ENCODE measurements at regions not wholly inside any gene's neighbourhood (a gene's known extent, or its start where the extent isn't known, plus 50 kb on each side); places are given as distances from the start of the nearest gene placed in this dataset.

- DNase-seq: no peak
These were observed 744.4 kb upstream of the ADAMTS16 start for GRCh38 chr5:4395752-4396151.

DNA sequence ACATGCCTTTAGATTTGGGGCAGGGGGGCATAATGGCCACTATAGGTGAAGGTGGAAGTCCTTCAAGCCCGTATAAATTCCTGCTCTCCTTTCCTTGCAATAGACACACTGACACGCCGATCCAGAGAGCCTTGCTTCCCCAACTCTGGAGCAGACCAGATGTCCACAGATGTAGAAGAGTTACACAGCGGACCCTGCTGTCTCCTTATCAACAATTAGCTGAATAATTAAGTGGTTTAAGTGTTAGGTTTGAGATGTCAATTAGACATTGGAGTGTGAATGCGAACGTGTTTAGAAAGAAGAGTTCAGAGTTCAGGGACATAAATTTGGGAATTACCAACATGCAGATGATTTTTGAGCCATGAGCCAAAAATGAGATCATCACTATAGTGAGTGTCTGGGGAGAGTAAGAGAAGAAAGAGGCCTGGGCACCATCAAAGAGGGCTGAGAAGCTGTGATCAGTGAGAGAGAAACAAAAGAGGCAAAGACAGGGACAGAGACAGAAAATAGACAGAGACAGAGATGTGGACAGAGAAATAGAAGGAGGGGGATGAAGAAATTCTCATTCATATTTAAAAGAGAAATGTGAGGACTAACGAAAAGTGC is 734.4 kb upstream of the ADAMTS16 start:
- DNase-seq: no peak

DNA sequence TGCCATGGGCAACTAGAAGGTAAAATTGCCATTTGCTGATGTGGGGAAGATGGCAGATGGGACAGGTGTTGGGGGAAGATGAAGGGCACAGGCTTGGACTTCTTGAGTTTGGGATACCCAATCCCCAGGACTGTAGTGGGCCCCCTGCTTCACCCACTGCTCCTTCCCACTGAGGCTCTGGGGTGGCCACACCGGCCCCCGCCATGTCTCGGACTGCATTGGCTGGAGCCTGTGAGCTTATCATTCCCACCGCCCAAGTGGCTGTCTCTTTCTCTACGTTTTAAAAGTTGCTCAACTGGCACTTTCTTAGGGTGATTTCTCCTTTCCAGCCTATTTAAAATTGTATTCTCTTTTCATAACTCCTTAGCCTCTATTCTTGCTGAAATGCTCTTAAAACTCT is 730.0 kb upstream of the ADAMTS16 start:
- DNase-seq: no peak

DNA sequence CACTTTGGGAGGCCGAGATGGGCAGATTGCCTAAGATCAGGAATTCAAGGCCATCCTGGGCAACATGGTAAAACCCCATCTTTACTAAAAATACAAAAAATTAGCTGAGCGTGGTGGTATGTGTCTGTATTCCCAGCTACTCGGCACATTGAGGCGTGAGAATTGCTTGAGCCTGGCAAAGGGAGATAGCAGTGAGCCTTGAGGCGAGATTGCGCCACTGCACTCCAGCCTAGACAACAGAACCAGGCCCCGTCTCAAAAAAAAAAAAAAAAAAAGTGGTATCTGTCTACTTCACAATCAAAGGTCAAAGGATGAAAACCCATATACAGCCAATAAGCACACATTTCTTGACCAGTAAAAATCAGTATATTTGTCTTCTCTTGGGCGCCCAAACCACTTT is 728.5 kb upstream of the ADAMTS16 start:
- no peak for DNase-seq

- DNase-seq: no peak
These were observed 726.1 kb upstream of the ADAMTS16 start for GRCh38 chr5:4413996-4414395.

- no peak for DNase-seq
These were observed 722.0 kb upstream of the ADAMTS16 start for GRCh38 chr5:4418084-4418483.

GRCh38 chr5:4419281-4419680 is 720.8 kb upstream of the ADAMTS16 start:
- DNase-seq: no peak

- no peak for DNase-seq
These were observed 720.0 kb upstream of the ADAMTS16 start for GRCh38 chr5:4420177-4420576.

GRCh38 chr5:4420681-4421080 is 719.4 kb upstream of the ADAMTS16 start:
- no peak for DNase-seq

DNA sequence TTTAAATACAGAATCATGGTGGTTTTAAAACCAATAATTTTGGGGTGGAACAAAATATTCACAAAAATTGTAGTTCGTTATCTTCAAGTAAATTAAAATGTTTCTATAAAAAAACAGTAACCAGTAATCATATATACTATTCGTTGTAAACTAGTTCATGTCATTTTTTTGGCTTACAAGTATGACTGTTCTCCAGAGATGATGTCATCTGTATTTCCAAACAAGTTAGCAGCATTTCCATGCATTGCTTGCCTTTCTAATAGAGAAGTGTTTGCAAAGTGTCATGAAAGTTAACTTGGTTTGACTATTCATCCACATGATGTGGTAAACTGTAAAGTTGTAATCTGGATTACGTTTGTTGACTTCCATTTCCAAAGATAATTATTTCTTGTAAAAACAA is 717.9 kb upstream of the ADAMTS16 start:
- no peak for DNase-seq

- DNase-seq: no peak
These were observed 715.2 kb upstream of the ADAMTS16 start for GRCh38 chr5:4424895-4425294.

GRCh38 chr5:4440536-4440935 is 699.6 kb upstream of the ADAMTS16 start:
- no peak for DNase-seq

DNA sequence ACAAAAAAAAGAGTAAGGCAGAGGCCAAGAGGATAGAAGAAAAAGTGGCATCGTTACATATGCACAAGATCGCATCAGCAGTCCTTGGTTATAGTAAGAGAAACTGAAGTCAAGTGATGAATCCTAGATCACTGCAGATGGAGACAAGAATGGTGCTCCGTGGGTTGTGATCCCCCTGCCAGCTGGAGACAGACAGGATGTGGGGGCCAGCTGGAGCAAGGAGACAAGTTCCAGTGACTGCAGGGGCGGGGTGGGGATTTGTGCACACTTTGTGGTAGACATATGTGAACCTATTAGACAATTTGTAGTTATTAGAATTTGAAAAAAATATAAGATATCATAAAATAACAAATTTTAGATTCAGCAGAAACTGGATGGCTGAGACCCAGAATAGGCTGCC is 697.9 kb upstream of the ADAMTS16 start:
- DNase-seq: no peak

DNA sequence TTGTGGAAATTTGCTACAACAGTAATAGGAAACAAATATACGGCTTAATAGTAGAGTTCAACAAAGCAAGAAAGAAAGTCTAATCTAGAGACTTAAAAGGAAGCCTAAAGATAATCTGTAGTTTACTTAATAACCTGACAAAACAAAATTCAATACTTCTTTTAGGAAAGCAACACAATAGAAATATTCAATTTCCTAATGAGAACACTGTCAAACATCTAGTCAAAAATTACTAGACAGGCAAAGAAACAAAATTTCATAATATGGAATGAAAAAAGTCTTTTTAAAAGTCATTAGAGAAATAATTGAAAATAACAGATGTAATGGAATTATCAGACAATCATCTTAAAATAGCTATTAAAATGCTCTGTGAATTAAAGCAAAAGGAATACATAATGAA is 692.5 kb upstream of the ADAMTS16 start:
- no peak for DNase-seq

DNA sequence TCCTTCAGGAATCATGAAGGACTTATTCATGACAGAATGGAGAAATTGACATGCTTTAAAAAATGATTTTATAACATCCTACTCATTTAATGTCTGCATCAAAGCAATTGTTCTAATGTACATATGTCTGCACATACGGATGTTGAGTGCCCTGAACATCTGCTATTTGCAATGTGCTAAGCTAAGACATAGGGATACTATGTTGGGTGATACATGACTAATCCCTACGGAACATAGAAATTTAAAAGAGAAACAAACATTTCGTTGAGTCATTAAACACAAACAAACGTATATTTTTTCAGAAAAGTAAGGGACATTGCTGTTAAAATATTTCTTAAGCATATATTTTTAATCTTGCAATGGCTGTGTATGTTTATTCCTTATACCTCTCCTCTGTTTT is 686.5 kb upstream of the ADAMTS16 start:
- DNase-seq: no peak

DNA sequence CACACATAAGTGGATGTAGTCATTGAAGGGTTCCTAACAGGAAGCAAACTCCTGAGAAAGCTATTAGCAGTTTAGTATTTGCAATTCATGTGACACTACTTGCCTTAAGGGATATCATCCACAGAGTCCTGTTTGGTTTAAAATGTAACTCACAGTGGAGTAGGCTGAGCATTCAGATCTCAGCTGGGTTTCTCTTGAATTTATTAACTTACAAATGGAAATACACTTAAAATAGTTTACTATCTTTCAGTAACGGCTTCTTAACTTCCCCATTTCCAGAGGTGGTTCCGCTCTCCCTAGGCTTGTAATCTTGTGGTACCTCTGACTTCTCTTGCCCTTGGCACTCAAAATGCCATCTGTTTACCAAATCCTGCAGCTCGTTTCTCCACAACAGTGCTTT is 660.7 kb upstream of the ADAMTS16 start:
- DNase-seq: no peak

DNA sequence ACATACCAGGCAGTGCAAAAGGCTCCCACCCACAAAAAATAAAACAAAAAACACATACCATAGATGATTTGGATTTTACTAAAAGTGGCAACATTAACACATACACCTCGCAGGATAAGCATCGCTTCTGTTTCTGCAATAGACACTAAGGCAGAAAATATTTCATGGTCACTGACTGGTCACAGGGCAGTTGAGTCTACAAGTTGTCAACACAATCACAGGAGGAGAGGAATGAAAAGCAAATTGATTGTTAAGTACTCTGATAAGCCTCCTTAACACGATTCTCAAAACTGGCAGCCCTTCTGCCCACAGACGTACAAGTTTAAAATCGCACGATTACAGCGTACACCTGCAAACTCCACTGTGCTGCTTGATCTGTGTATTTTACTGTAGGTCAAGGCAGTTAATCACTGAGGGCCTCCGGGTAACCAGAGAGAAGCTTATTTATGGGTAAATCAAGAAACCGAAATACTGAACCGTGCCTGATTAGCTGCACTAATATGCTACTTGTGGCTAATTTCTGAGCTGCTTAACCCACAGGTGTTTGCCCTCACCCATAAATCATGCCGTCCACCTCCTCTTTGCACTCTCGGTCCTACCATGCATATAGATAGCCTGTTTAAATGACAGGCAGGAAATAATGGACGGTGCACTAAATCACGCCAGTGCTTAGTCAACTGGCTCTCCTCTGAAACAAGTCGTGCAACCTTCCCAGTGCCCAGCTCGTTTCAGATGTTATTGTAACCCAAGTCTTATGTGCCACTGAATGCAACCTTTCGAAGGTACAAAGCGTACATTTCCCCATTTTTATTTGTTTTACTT is 659.4 kb upstream of the ADAMTS16 start:
- peak; percentile 74 for DNase-seq

- DNase-seq: no peak
These were observed 652.5 kb upstream of the ADAMTS16 start for GRCh38 chr5:4487581-4487980.

DNA sequence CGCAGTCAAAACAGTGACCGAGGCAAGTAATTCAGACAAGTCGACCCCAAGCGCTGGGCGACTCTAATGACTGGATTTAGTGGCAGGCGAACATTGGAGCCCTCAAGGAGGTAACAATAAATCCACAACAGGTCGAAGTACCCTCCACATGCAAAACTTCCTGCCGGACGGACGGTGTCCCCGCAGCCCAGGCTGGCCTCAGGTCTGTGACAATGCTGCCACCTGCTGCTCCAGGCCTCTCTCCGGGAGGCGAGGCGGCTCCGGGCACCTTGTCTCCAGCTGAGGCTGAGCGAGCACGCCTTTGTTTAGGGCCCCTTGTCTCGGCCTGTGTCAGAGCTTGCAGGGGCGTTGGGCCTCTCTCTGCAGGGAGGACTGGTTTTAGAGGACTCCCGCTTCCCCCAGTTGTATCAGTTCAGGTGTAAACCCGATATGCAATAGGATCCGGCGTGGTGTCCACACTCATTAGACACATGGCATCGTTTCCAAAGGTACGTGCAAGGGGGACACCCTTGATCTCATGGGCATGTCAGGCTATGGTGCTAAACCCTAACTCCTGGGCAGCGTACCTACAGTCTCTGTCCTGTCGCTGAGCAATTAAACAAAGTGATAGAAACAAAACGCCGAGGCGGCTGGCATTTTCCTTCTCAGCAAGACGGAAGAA is 628.0 kb upstream of the ADAMTS16 start:
- peak; percentile 64 for DNase-seq

DNA sequence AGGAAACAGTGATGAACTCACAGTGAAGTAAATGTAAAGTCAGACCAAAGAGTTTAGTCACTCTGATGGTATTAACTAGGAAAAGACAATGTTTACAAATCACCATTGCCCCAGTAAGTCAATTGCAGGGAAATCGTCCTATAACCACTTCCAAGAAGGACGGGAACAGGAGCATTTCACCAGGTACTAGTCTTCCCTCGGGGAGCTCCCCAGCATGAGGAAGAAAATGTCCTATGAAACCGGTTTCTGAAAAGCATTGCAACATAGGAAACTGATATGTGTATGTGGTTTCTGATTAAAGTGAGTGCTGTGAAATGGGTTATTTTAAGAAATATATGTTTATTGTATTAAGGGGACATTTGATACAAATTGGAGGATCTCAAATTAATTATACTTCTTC is 626.7 kb upstream of the ADAMTS16 start:
- no peak for DNase-seq

- DNase-seq: no peak
These were observed 626.0 kb upstream of the ADAMTS16 start for GRCh38 chr5:4514067-4514648.

- no peak for DNase-seq
These were observed 621.0 kb upstream of the ADAMTS16 start for GRCh38 chr5:4518903-4519672.

All from left kidney (tissue), 1 donor.